Right ventricle myocardium superior (tissue), 1 donor: ENCODE measurements at regions not wholly inside any gene's neighbourhood (a gene's known extent, or its start where the extent isn't known, plus 50 kb on each side); places are given as distances from the start of the nearest gene placed in this dataset.
"Not testable (repeated sequence)": the region's sequence is repeated elsewhere in the genome, so short reads cannot be mapped to it uniquely, and the experiment has no call there.

Experiments
- ATAC-seq: fragments of 200-7000 bp; cut with Tn5 transposase; one replicate; pipeline ENCODE4 v1.9.1; 2020; ENCODE audit warnings: mild to moderate bottlenecking; ENCODE audit not compliant: poor library complexity
- DNase-seq: peaks from one replicate; pipeline ENCODE4 v3.0.0-alpha.2; 2020
- intact Hi-C: fragments of 100-400 bp; cut with DNase I; formaldehyde crosslinking; loops from one replicate; pipeline ENCODE4 v1.11.2; 2022
- donor health status: DM: no; HTN: yes; CAD: no; lungs with severe emphysema.

- DNase-seq (no peak), ATAC-seq (no peak)
- intact Hi-C loops: no loop called here
These were observed 883.4 kb upstream of the SPRY2 start for GRCh38 chr13:81224209-81224833.

GRCh38 chr13:81223778-81224177 is 882.9 kb upstream of the SPRY2 start:
- DNase-seq (no peak), ATAC-seq (no peak)
- intact Hi-C loops: no loop called here

GRCh38 chr13:81211713-81212112 is 870.8 kb upstream of the SPRY2 start:
- DNase-seq (no peak), ATAC-seq (no peak)
- intact Hi-C loops: no loop called here

GRCh38 chr13:81207636-81208035 is 866.7 kb upstream of the SPRY2 start:
- ATAC-seq (no peak), DNase-seq (no peak)
- intact Hi-C loops: no loop called here

GRCh38 chr13:81207231-81207630 is 866.3 kb upstream of the SPRY2 start:
- intact Hi-C loops: no loop called here
- no peak for DNase-seq
- ATAC-seq: no peak

- DNase-seq (no peak), ATAC-seq (no peak)
- intact Hi-C loops: no loop called here
These were observed 862.9 kb upstream of the SPRY2 start for GRCh38 chr13:81203783-81204182.

GRCh38 chr13:81199956-81200355 is 859.0 kb upstream of the SPRY2 start:
- intact Hi-C loops: no loop called here
- no peak for DNase-seq
- ATAC-seq: no peak

- intact Hi-C loops: no loop called here
- ATAC-seq (no peak), DNase-seq (no peak)
These were observed 857.0 kb upstream of the SPRY2 start for GRCh38 chr13:81197966-81198365.

- intact Hi-C loops: no loop called here
- ATAC-seq (no peak), DNase-seq (no peak)
These were observed 856.6 kb upstream of the SPRY2 start for GRCh38 chr13:81197483-81197882.

GRCh38 chr13:81194362-81194761 is 853.4 kb upstream of the SPRY2 start:
- intact Hi-C loops: no loop called here
- DNase-seq (no peak), ATAC-seq (no peak)

- intact Hi-C loops: no loop called here
These were observed 843.8 kb upstream of the SPRY2 start for GRCh38 chr13:81184556-81185265.

GRCh38 chr13:81172603-81173002 is 831.7 kb upstream of the SPRY2 start:
- intact Hi-C loops: no loop called here
- DNase-seq: no peak
- ATAC-seq: no peak

More at GRCh38 chr13:81184556-81185265, 843.8 kb upstream of the SPRY2 start:
- ATAC-seq (no peak), DNase-seq (no peak)

GRCh38 chr13:81171065-81171647 is 830.2 kb upstream of the SPRY2 start:
- ATAC-seq (no peak), DNase-seq (no peak)
- intact Hi-C loops: no loop called here

GRCh38 chr13:81163823-81164222 is 822.9 kb upstream of the SPRY2 start:
- DNase-seq, ATAC-seq, intact Hi-C loops: not testable (repeated sequence)

- intact Hi-C loops: no loop called here
- ATAC-seq (no peak), DNase-seq (no peak)
These were observed 812.6 kb upstream of the SPRY2 start for GRCh38 chr13:81153478-81153877.

- ATAC-seq (no peak), DNase-seq (no peak)
- intact Hi-C loops: no loop called here
These were observed 807.9 kb upstream of the SPRY2 start for GRCh38 chr13:81148822-81149221.

GRCh38 chr13:81146576-81146975 is 805.6 kb upstream of the SPRY2 start:
- DNase-seq, ATAC-seq, intact Hi-C loops: not testable (repeated sequence)

- intact Hi-C loops: no loop called here
- ATAC-seq (no peak), DNase-seq (no peak)
These were observed 801.5 kb upstream of the SPRY2 start for GRCh38 chr13:81142306-81142999.

- ATAC-seq (no peak), DNase-seq (no peak)
These were observed 799.7 kb upstream of the SPRY2 start for GRCh38 chr13:81140675-81141074.

GRCh38 chr13:81139987-81140386 is 799.1 kb upstream of the SPRY2 start:
- ATAC-seq: no peak
- DNase-seq: no peak
- intact Hi-C loops: no loop called here

More at GRCh38 chr13:81140675-81141074, 799.7 kb upstream of the SPRY2 start:
- intact Hi-C loops: no loop called here
